Vagina (tissue), 2 donors: ENCODE measurements at regions not wholly inside any gene's neighbourhood (a gene's known extent, or its start where the extent isn't known, plus 50 kb on each side); places are given as distances from the start of the nearest gene placed in this dataset.

Source experiments
- POLR2A ChIP-seq, 2 donors: fragments of 450-650 bp; IDR thresholded peaks; one replicate each; pipeline ENCODE4 v1.6.1; 2017; ENCODE audit warnings: antibody characterized with exemption in 2 of 2, mild to moderate bottlenecking in 2 of 2, moderate library complexity in 2 of 2
- POLR2AphosphoS5 ChIP-seq, 2 donors: sonication (generic); formaldehyde crosslinking; IDR thresholded peaks; one replicate each; pipeline ENCODE4 v1.9.0; 2017; ENCODE audit warnings: antibody characterized with exemption in 2 of 2, mild to moderate bottlenecking in 2 of 2, low read depth in 1 of 2; ENCODE audit not compliant: insufficient read depth in 1 of 2
- TF ChIP-seq, protein P1 (sequence below), 3 experiments: fragments of 450-650 bp in 2 of 3; fragments of 200-600 bp in 1 of 3; sonication (generic) in 1 of 3; IDR thresholded peaks; one replicate each; pipeline ENCODE4 v1.5.1; 2017 to 2019; ENCODE audit warnings: antibody characterized with exemption in 3 of 3, mild to moderate bottlenecking in 2 of 3, moderate library complexity in 2 of 3

DNA sequence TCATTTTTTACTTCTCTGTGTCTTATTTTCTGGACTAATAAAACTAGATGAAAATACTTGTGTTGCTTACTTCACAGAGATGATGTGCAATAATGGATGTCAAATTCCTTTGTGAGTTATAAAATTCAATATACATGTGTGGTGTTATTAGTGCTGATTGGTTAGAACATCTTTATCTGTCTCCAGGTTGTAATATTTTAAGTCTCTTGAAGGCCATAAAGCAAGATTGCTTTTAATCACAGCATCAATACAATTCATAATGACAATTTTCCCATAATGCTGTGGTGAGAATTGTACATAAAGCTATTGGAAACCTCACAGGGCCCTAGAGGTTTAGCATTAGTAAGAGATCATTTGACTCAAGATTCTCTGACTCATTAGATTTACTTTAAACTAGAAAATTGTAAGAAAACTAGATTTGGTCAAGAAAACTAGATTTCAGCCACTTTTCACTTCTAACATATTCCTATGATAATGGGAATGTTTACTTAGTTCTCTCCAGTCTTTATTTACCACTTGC lies 963.7 kb downstream of the REEP3 start:
- TF ChIP-seq POLR2A (IDR thresholded peaks at IDR 0.05) (no peak), POLR2AphosphoS5 (IDR thresholded peaks at IDR 0.05; ENCODE audit: insufficient read depth in 1 of 2, low read depth in 1 of 2) (no peak)
- TF ChIP-seq, protein P1, sequence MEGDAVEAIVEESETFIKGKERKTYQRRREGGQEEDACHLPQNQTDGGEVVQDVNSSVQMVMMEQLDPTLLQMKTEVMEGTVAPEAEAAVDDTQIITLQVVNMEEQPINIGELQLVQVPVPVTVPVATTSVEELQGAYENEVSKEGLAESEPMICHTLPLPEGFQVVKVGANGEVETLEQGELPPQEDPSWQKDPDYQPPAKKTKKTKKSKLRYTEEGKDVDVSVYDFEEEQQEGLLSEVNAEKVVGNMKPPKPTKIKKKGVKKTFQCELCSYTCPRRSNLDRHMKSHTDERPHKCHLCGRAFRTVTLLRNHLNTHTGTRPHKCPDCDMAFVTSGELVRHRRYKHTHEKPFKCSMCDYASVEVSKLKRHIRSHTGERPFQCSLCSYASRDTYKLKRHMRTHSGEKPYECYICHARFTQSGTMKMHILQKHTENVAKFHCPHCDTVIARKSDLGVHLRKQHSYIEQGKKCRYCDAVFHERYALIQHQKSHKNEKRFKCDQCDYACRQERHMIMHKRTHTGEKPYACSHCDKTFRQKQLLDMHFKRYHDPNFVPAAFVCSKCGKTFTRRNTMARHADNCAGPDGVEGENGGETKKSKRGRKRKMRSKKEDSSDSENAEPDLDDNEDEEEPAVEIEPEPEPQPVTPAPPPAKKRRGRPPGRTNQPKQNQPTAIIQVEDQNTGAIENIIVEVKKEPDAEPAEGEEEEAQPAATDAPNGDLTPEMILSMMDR (IDR thresholded peaks at IDR 0.05) = no peak
